ENCODE measurements at regions not wholly inside any gene's neighbourhood (a gene's known extent, or its start where the extent isn't known, plus 50 kb on each side); places are given as distances from the start of the nearest gene placed in this dataset.

GRCh38 chr5:33336891-33337636 lies 103.7 kb upstream of the TARS1 start:
- TF ChIP-seq YY1 (IDR thresholded peaks at IDR 0.05) (no peak), REST (IDR thresholded peaks at IDR 0.05) (no peak), ZBTB33 (IDR thresholded peaks at IDR 0.05) (no peak), FOXA1 (IDR thresholded peaks at IDR 0.05) (no peak), CTCF (IDR thresholded peaks at IDR 0.05; ENCODE audit: low read depth, low read length, missing input control) (no peak), RAD21 (IDR thresholded peaks at IDR 0.05) (no peak), SP1 (IDR thresholded peaks at IDR 0.05) (no peak), GABPA (IDR thresholded peaks at IDR 0.05 in 1 of 2, conservative IDR thresholded peaks at IDR 0.05 in 1 of 2) (no peak), JUND (IDR thresholded peaks at IDR 0.05) (no peak)
- TF ChIP-seq, protein P1, sequence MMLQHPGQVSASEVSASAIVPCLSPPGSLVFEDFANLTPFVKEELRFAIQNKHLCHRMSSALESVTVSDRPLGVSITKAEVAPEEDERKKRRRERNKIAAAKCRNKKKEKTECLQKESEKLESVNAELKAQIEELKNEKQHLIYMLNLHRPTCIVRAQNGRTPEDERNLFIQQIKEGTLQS (IDR thresholded peaks at IDR 0.05) = no peak
